GM19468 (cell line): ENCODE measurements at regions not wholly inside any gene's neighbourhood (a gene's known extent, or its start where the extent isn't known, plus 50 kb on each side); places are given as distances from the start of the nearest gene placed in this dataset.

ENCODE experiments used
- ATAC-seq: cut with Tn5 transposase; IDR thresholded peaks from one replicate; pipeline ENCODE4 v1.9.1; 2021; ENCODE audit warnings: mild to moderate bottlenecking, moderate library complexity, moderate number of reproducible peaks; ENCODE audit not compliant: unreplicated experiment; ENCODE audit errors: extremely low read depth

GRCh38 chr3:39000008-39000450 is 51.7 kb downstream of the SCN11A start:
- peak; percentile 86 for ATAC-seq

GRCh38 chr3:38998086-38998485 is 53.7 kb downstream of the SCN11A start:
- ATAC-seq, result no peak

GRCh38 chr3:38996193-38996592 is 55.6 kb downstream of the SCN11A start:
- ATAC-seq, result no peak

GRCh38 chr3:38994251-38994650 is 57.5 kb downstream of the SCN11A start:
- no peak for ATAC-seq

- ATAC-seq, result no peak
These were observed 59.5 kb downstream of the SCN11A start for GRCh38 chr3:38992117-38992760.

- ATAC-seq, result no peak
These were observed 61.1 kb downstream of the SCN11A start for GRCh38 chr3:38990621-38991020.

GRCh38 chr3:38989917-38990510 is 61.7 kb downstream of the SCN11A start:
- ATAC-seq, result no peak

GRCh38 chr3:38988955-38989354 is 62.8 kb downstream of the SCN11A start:
- ATAC-seq, result no peak

- no peak for ATAC-seq
These were observed 64.3 kb downstream of the SCN11A start for GRCh38 chr3:38987456-38987855.

- no peak for ATAC-seq
These were observed 64.8 kb downstream of the SCN11A start for GRCh38 chr3:38986901-38987300.

- ATAC-seq, result no peak
These were observed 65.8 kb downstream of the SCN11A start for GRCh38 chr3:38985981-38986380.

- ATAC-seq, result no peak
These were observed 66.2 kb downstream of the SCN11A start for GRCh38 chr3:38985581-38985980.

GRCh38 chr3:38984731-38985130 is 67.0 kb downstream of the SCN11A start:
- no peak for ATAC-seq

- ATAC-seq, result no peak
These were observed 67.6 kb downstream of the SCN11A start for GRCh38 chr3:38984110-38984509.

- no peak for ATAC-seq
These were observed 70.8 kb downstream of the SCN11A start for GRCh38 chr3:38980938-38981337.

- ATAC-seq, result no peak
These were observed 73.0 kb downstream of the SCN11A start for GRCh38 chr3:38978729-38979128.

GRCh38 chr3:38970851-38971638 is 80.7 kb downstream of the SCN11A start:
- ATAC-seq, result no peak

GRCh38 chr3:38969317-38970235 is 82.2 kb downstream of the SCN11A start:
- no peak for ATAC-seq

GRCh38 chr3:38968891-38969290 is 82.9 kb downstream of the SCN11A start:
- ATAC-seq, result no peak

- ATAC-seq, result no peak
These were observed 83.3 kb downstream of the SCN11A start for GRCh38 chr3:38968403-38968802.

GRCh38 chr3:38967693-38967989 is 84.1 kb downstream of the SCN11A start:
- ATAC-seq, result no peak
